HEK293 (cell line): ENCODE measurements at regions not wholly inside any gene's neighbourhood (a gene's known extent, or its start where the extent isn't known, plus 50 kb on each side); places are given as distances from the start of the nearest gene placed in this dataset.

ENCODE experiments used
- CTCF ChIA-PET: fragments of 350-600 bp; formaldehyde crosslinking; extraction: SDS; loops from one replicate; lab custom pipeline; 2021; ENCODE audit warnings: antibody characterized with exemption; lab: Yijun Ruan, JAX
- POLR2A ChIA-PET: fragments of 300-600 bp; formaldehyde crosslinking; extraction: SDS; loops from one replicate; lab custom pipeline; 2020; ENCODE audit warnings: antibody characterized with exemption, inconsistent platforms; lab: Yijun Ruan, JAX
- H3K27ac ChIP-seq: fragments of 200-500 bp; sonication (Bioruptor generic); 2 replicates; pipeline ENCODE4 v1.5.1; 2014; ENCODE audit warnings: low read depth, low read length, control low read depth, inconsistent platforms; ENCODE audit errors: extremely low read depth
- H3K36me3 ChIP-seq, 2 experiments: fragments of 200-500 bp in 1 of 2; sonication (Bioruptor generic) in 1 of 2; 1 replicate in 1 of 2; 2 replicates in 1 of 2; pipeline ENCODE4 v1.5.1; 2014 to 2017; ENCODE audit warnings: inconsistent platforms in 2 of 2, low read length in 2 of 2; ENCODE audit not compliant: control insufficient read depth in 2 of 2, insufficient read depth in 1 of 2
- H3K4me1 ChIP-seq: fragments of 200-500 bp; sonication (Bioruptor generic); 2 replicates; pipeline ENCODE4 v1.5.1; 2014; ENCODE audit warnings: mild to moderate bottlenecking, low read length, inconsistent platforms; ENCODE audit not compliant: control insufficient read depth, insufficient read depth
- H3K4me3 ChIP-seq: 2 replicates; pipeline ENCODE4 v1.5.1; 2011; ENCODE audit warnings: low read depth, mild to moderate bottlenecking, control low read depth, low read length, moderate library complexity
- H3K9me3 ChIP-seq: fragments of 200-500 bp; sonication (Bioruptor generic); 2 replicates; pipeline ENCODE4 v1.5.1; 2014; ENCODE audit warnings: low read depth, low read length, inconsistent platforms; ENCODE audit not compliant: control insufficient read depth, insufficient read depth
- BCL11A ChIP-seq: fragments of 450-650 bp; formaldehyde crosslinking; IDR thresholded peaks from 2 replicates; pipeline ENCODE4 v1.5.1; 2016; ENCODE audit warnings: low read depth, missing biosample characterization, missing genetic modification characterization
- GFI1B ChIP-seq: fragments of 450-650 bp; formaldehyde crosslinking; IDR thresholded peaks from 2 replicates; pipeline ENCODE4 v1.5.1; 2016; ENCODE audit warnings: missing biosample characterization, missing genetic modification characterization
- HOXA7 ChIP-seq: sonication (generic); formaldehyde crosslinking; IDR thresholded peaks from 2 replicates; pipeline ENCODE4 v1.8.1; 2022; ENCODE audit warnings: missing genetic modification reagents, borderline replicate concordance
- KLF1 ChIP-seq: fragments of 450-650 bp; formaldehyde crosslinking; IDR thresholded peaks from 2 replicates; pipeline ENCODE4 v1.5.1; 2016; ENCODE audit warnings: missing biosample characterization, missing genetic modification characterization
- OVOL3 ChIP-seq: fragments of 450-650 bp; formaldehyde crosslinking; IDR thresholded peaks from 2 replicates; pipeline ENCODE4 v1.5.1; 2016; ENCODE audit warnings: missing biosample characterization, missing genetic modification characterization
- ZBTB17 ChIP-seq: fragments of 450-650 bp; formaldehyde crosslinking; IDR thresholded peaks from 2 replicates; pipeline ENCODE4 v1.5.1; 2016; ENCODE audit warnings: missing biosample characterization, missing genetic modification characterization
- ZEB2 ChIP-seq: fragments of 450-650 bp; formaldehyde crosslinking; IDR thresholded peaks from 2 replicates; pipeline ENCODE4 v1.5.1; 2016; ENCODE audit warnings: missing biosample characterization, missing genetic modification characterization
- ZFP3 ChIP-seq: fragments of 450-650 bp; formaldehyde crosslinking; IDR thresholded peaks from 2 replicates; pipeline ENCODE4 v1.5.1; 2016; ENCODE audit warnings: low read depth, missing biosample characterization, missing genetic modification characterization
- ZIC2 ChIP-seq: fragments of 450-650 bp; formaldehyde crosslinking; IDR thresholded peaks from 2 replicates; pipeline ENCODE4 v1.5.1; 2016; ENCODE audit warnings: missing biosample characterization, missing genetic modification characterization
- ZNF112 ChIP-seq: fragments of 450-650 bp; formaldehyde crosslinking; IDR thresholded peaks from 2 replicates; pipeline ENCODE4 v1.5.0; 2017; ENCODE audit warnings: missing biosample characterization, missing genetic modification characterization
- ZNF133 ChIP-seq: fragments of 450-650 bp; formaldehyde crosslinking; IDR thresholded peaks from 2 replicates; pipeline ENCODE4 v1.5.1; 2016; ENCODE audit warnings: missing biosample characterization, missing genetic modification characterization
- ZNF19 ChIP-seq: fragments of 450-650 bp; formaldehyde crosslinking; IDR thresholded peaks from 2 replicates; pipeline ENCODE4; 2016; ENCODE audit warnings: missing biosample characterization, missing genetic modification characterization, low read depth
- ZNF214 ChIP-seq: fragments of 450-650 bp; formaldehyde crosslinking; IDR thresholded peaks from 2 replicates; pipeline ENCODE4 v1.5.1; 2017; ENCODE audit warnings: missing biosample characterization, mild to moderate bottlenecking, missing genetic modification characterization, borderline replicate concordance
- ZNF292 ChIP-seq: fragments of 450-650 bp; formaldehyde crosslinking; IDR thresholded peaks from 2 replicates; pipeline ENCODE4 v1.5.1; 2016; ENCODE audit warnings: low read depth, missing biosample characterization, missing genetic modification characterization, borderline replicate concordance
- ZNF350 ChIP-seq: fragments of 450-650 bp; formaldehyde crosslinking; IDR thresholded peaks from 2 replicates; pipeline ENCODE4 v1.5.0; 2017; ENCODE audit warnings: missing biosample characterization, mild to moderate bottlenecking, missing genetic modification characterization
- ZNF354C ChIP-seq: fragments of 450-650 bp; formaldehyde crosslinking; IDR thresholded peaks from 2 replicates; pipeline ENCODE4 v1.5.1; 2016; ENCODE audit warnings: missing biosample characterization, missing genetic modification characterization, low read depth, borderline replicate concordance
- ZNF48 ChIP-seq: fragments of 450-650 bp; formaldehyde crosslinking; IDR thresholded peaks from 2 replicates; pipeline ENCODE4 v1.5.1; 2016; ENCODE audit warnings: missing biosample characterization, missing genetic modification characterization
- ZNF629 ChIP-seq: fragments of 450-650 bp; formaldehyde crosslinking; IDR thresholded peaks from 2 replicates; pipeline ENCODE4 v1.5.1; 2017; ENCODE audit warnings: missing biosample characterization, missing genetic modification characterization
- ZNF654 ChIP-seq: fragments of 450-650 bp; formaldehyde crosslinking; IDR thresholded peaks from 2 replicates; pipeline ENCODE4 v1.5.1; 2016; ENCODE audit warnings: low read depth, missing biosample characterization, missing genetic modification characterization
- ZNF658 ChIP-seq: fragments of 450-650 bp; formaldehyde crosslinking; IDR thresholded peaks from 2 replicates; pipeline ENCODE4; 2016; ENCODE audit warnings: missing biosample characterization, missing genetic modification characterization
- ZNF670 ChIP-seq: fragments of 450-650 bp; formaldehyde crosslinking; IDR thresholded peaks from 2 replicates; pipeline ENCODE4 v1.5.1; 2016; ENCODE audit warnings: missing biosample characterization, missing genetic modification characterization, low read depth
- ZNF677 ChIP-seq: fragments of 450-650 bp; IDR thresholded peaks from 2 replicates; pipeline ENCODE4 v1.5.0; 2018; ENCODE audit warnings: missing biosample characterization, mild to moderate bottlenecking, missing genetic modification characterization, moderate library complexity
- ZNF747 ChIP-seq: fragments of 450-650 bp; formaldehyde crosslinking; IDR thresholded peaks from 2 replicates; pipeline ENCODE4 v1.5.1; 2016; ENCODE audit warnings: missing biosample characterization, missing genetic modification characterization
- ZNF777 ChIP-seq: fragments of 450-650 bp; formaldehyde crosslinking; IDR thresholded peaks from 2 replicates; pipeline ENCODE4 v1.5.1; 2017; ENCODE audit warnings: missing biosample characterization, missing genetic modification characterization, borderline replicate concordance
- ZNF785 ChIP-seq: fragments of 450-650 bp; formaldehyde crosslinking; IDR thresholded peaks from 2 replicates; pipeline ENCODE4 v1.5.1; 2016; ENCODE audit warnings: missing biosample characterization, missing genetic modification characterization
- TF ChIP-seq, protein P1 (sequence below): fragments of 450-650 bp; formaldehyde crosslinking; IDR thresholded peaks from 2 replicates; pipeline ENCODE4 v1.5.1; 2016; ENCODE audit warnings: missing biosample characterization, missing genetic modification characterization
- TF ChIP-seq, protein P2 (sequence below): fragments of 450-650 bp; IDR thresholded peaks from 2 replicates; pipeline ENCODE4 v1.5.1; 2018; ENCODE audit warnings: missing biosample characterization, missing genetic modification characterization

DNA sequence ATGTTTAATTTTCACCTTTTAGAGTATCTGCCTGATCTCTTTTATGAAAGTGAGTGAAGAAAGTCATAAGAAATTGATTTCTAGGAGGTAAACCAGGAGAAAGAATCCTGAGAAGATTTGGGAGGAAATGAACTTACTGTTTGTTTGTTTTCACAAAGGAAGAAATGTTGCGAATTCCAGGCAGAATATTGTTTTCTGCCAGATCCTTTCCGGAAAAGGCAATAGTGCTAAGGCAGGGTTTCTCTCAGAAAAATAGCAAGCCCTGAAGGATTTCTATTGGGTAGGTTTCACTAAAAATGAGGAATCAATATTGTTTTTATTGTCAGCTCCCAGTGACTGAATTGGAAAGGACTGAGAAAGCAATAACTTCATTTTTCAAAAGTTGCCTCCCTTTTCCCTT is 85.7 kb upstream of the TGFBR2 start:
- TF ChIP-seq ZNF670 (no peak), ZNF292 (tag by site-specific recombination) (no peak), ZNF629 (tag by site-specific recombination) (no peak), ZNF658 (tag by site-specific recombination) (no peak), ZNF350 (tag by site-specific recombination) (no peak), ZNF785 (tag by site-specific recombination) (no peak), HOXA7 (no peak), GFI1B (tag by site-specific recombination) (no peak), ZNF214 (no peak), ZNF48 (tag by site-specific recombination) (no peak), ZNF133 (tag by site-specific recombination) (no peak), ZEB2 (tag by site-specific recombination) (no peak), ZNF19 (tag by site-specific recombination) (no peak), ZNF777 (no peak), KLF1 (tag by site-specific recombination) (no peak), ZNF747 (tag by site-specific recombination) (no peak), ZBTB17 (no peak), OVOL3 (tag by site-specific recombination) (no peak), ZNF354C (tag by site-specific recombination) (no peak)
- TF ChIP-seq, protein P1, sequence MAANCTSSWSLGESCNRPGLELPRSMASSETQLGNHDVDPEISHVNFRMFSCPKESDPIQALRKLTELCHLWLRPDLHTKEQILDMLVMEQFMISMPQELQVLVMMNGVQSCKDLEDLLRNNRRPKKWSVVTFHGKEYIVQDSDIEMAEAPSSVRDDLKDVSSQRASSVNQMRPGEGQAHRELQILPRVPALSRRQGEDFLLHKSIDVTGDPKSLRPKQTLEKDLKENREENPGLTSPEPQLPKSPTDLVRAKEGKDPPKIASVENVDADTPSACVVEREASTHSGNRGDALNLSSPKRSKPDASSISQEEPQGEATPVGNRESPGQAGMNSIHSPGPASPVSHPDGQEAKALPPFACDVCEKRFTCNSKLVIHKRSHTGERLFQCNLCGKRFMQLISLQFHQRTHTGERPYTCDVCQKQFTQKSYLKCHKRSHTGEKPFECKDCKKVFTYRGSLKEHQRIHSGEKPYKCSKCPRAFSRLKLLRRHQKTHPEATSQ (tag by site-specific recombination) = no peak
- H3K36me3 ChIP-seq = no peaks in the 10 kb centered on the region
- ChIA-PET POLR2A (no interaction called here), CTCF (no interaction called here)
- H3K27ac ChIP-seq = no peak overlapping the region
- H3K9me3 ChIP-seq = no peaks in the 10 kb centered on the region
- H3K4me1 ChIP-seq = no peaks in the 10 kb centered on the region
- no peak overlapping the region for H3K4me3 ChIP-seq

DNA sequence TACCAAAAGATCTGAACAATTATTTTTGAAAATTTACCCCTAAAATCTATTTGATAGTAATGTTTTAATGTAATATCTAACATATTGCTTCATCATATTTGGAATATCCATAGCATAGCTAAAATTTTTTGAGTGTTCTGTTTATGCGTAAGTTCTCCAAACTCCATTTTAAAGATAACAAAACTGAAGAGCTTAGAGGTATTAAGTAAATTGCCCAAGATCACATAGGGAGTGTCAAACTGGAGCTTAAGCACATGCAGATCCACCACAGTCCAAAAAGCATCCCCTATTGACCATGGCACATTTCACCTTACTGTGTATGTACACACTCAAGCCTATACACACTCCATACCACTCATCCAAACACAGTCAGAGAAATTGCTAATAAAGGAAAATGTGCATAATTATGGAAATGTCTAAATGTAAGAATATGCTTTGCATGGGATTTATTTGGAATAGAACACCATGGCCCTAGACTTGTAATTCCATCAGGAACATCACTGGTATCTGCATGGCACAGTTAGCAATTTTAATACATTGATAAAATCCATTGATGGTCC is 85.2 kb upstream of the TGFBR2 start:
- Histone ChIP-seq H3K9me3 (no peaks in the 10 kb centered on the region), H3K4me1 (no peaks in the 10 kb centered on the region), H3K27ac (no peak overlapping the region), H3K36me3 (no peaks in the 10 kb centered on the region), H3K4me3 (no peak overlapping the region)
- ChIA-PET CTCF (no interaction called here), POLR2A (no interaction called here)
- no peak for TF ChIP-seq BCL11A (tag by site-specific recombination)

DNA sequence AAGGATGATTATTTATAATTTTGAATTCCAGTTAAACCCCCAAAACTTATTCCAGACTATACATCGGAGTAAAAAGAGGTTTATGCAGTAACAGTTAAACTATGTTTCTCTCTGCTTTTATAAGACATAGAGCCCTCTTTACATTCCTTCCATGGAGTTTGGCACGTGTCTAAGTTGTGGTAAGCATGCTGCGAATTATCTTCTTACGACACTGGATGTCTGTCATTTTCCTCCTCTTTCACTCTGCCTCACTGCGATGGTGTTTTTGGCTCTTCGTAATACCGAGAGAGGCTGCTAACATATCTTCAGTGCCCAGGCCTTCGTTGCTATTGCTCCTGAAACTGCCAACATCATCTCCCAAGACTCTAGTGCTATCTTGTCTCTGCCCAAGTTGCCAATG is 83.9 kb upstream of the TGFBR2 start:
- ChIA-PET CTCF (no interaction called here), POLR2A (no interaction called here)
- H3K9me3 ChIP-seq = no peaks in the 10 kb centered on the region
- TF ChIP-seq ZNF214 (no peak), ZNF112 (no peak), ZFP3 (tag by site-specific recombination) (no peak), ZNF19 (tag by site-specific recombination) (no peak), ZIC2 (tag by site-specific recombination) (no peak), ZNF677 (tag by site-specific recombination) (no peak), ZNF654 (tag by site-specific recombination) (no peak)
- TF ChIP-seq, protein P2, sequence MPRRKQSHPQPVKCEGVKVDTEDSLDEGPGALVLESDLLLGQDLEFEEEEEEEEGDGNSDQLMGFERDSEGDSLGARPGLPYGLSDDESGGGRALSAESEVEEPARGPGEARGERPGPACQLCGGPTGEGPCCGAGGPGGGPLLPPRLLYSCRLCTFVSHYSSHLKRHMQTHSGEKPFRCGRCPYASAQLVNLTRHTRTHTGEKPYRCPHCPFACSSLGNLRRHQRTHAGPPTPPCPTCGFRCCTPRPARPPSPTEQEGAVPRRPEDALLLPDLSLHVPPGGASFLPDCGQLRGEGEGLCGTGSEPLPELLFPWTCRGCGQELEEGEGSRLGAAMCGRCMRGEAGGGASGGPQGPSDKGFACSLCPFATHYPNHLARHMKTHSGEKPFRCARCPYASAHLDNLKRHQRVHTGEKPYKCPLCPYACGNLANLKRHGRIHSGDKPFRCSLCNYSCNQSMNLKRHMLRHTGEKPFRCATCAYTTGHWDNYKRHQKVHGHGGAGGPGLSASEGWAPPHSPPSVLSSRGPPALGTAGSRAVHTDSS (tag by site-specific recombination) = no peak
- no peak overlapping the region for H3K27ac ChIP-seq
- no peak overlapping the region for H3K4me3 ChIP-seq
- H3K36me3 ChIP-seq = no peaks in the 10 kb centered on the region
- H3K4me1 ChIP-seq = no peaks in the 10 kb centered on the region
